ENCODE measurements at regions not wholly inside any gene's neighbourhood (a gene's known extent, or its start where the extent isn't known, plus 50 kb on each side); places are given as distances from the start of the nearest gene placed in this dataset.

- TF ChIP-seq CTCF (IDR thresholded peaks at IDR 0.05) = no peak
- TF ChIP-seq POLR2AphosphoS5 (IDR thresholded peaks at IDR 0.05; ENCODE audit: low read depth, low read length) = no peak
- no peak for TF ChIP-seq SIN3A (IDR thresholded peaks at IDR 0.05; ENCODE audit: borderline replicate concordance, insufficient read depth, low read depth, low read length)
Observed at GRCh38 chr6:53424976-53425718, 76.4 kb upstream of the ELOVL5 start.
